ENCODE measurements at regions not wholly inside any gene's neighbourhood (a gene's known extent, or its start where the extent isn't known, plus 50 kb on each side); places are given as distances from the start of the nearest gene placed in this dataset.

- no peaks in the 10 kb centered on the region for H3K36me3 ChIP-seq
- TF ChIP-seq, protein P1, sequence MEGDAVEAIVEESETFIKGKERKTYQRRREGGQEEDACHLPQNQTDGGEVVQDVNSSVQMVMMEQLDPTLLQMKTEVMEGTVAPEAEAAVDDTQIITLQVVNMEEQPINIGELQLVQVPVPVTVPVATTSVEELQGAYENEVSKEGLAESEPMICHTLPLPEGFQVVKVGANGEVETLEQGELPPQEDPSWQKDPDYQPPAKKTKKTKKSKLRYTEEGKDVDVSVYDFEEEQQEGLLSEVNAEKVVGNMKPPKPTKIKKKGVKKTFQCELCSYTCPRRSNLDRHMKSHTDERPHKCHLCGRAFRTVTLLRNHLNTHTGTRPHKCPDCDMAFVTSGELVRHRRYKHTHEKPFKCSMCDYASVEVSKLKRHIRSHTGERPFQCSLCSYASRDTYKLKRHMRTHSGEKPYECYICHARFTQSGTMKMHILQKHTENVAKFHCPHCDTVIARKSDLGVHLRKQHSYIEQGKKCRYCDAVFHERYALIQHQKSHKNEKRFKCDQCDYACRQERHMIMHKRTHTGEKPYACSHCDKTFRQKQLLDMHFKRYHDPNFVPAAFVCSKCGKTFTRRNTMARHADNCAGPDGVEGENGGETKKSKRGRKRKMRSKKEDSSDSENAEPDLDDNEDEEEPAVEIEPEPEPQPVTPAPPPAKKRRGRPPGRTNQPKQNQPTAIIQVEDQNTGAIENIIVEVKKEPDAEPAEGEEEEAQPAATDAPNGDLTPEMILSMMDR (IDR thresholded peaks at IDR 0.05), result peak; percentile 64 to 96 (median 82)
- intact Hi-C loops (cut with DNase I), result loop anchor here (1.0 to 10.0 kb wide), 3 partner anchors 55 to 873 kb away; no protein-coding TSS in a partner anchor
- no peak overlapping the region for H3K27ac ChIP-seq
- H3K27me3 ChIP-seq, result no peaks in the 10 kb centered on the region
- H3K9me3 ChIP-seq, result no peaks in the 10 kb centered on the region
- peak in 1 of 2 donors; percentile 87 for DNase-seq (ENCODE audit: low spot score in 2 of 2)
- peaks cover 0 to 2% of the 10 kb centered on the region in 2 donors for H3K4me1 ChIP-seq
- no peak overlapping the region for H3K4me3 ChIP-seq
These were observed 677.4 kb downstream of the SQOR start for GRCh38 chr15:46312133-46312740.

DNA sequence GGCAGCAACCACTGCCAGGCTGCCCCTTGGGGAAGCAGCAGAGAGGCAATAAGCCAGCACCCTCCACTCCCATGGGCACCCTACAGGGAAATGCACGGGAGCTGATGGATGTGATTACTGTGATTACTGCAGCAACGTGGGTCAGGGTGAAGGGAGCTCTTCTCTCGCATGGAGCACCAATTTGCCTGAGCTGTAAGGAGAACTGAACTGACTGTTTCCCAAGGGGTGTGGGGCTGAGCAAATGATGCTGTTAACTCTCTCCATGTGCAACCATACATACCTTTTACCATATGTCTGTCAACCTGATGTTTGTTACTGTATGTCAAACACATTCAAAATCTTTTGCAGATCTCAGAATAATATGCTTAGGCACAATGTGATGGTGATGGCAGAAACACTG lies 680.6 kb downstream of the SQOR start:
- TF ChIP-seq, protein P1 (IDR thresholded peaks at IDR 0.05), result no peak
- Histone ChIP-seq H3K9me3 (no peaks in the 10 kb centered on the region), H3K27me3 (no peaks in the 10 kb centered on the region), H3K4me3 (no peak overlapping the region), H3K4me1 (no peaks in the 10 kb centered on the region), H3K27ac (no peak overlapping the region), H3K36me3 (no peaks in the 10 kb centered on the region)
- intact Hi-C loops (cut with DNase I), result loop anchor here (10.0 kb wide), 1 partner anchor 869 kb away; no protein-coding TSS in a partner anchor
- DNase-seq (ENCODE audit: low spot score in 2 of 2), result no peak

DNA sequence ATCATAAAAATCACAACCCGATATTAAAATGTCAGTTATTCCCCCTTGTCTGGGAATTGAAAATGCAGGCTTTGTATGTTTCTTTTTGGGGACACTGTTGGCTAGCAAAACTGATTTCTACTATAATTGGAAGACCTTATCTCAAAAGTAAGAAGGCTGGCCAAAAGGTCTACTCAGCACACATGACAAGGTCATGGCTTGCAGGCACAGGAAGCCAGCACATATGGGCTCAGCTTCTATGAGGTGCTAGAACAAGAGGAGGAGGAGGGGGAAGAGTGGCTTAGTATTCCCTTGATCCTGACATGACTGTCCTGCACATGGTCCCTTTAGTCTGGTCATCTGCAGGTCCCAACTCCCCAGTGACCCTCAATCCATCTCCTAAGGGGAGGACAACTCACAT lies 681.2 kb downstream of the SQOR start:
- no peaks in the 10 kb centered on the region for H3K4me1 ChIP-seq
- H3K4me3 ChIP-seq, result no peak overlapping the region
- no peak for DNase-seq (ENCODE audit: low spot score in 2 of 2)
- no peak overlapping the region for H3K27ac ChIP-seq
- TF ChIP-seq, protein P1 (IDR thresholded peaks at IDR 0.05), result no peak
- H3K36me3 ChIP-seq, result no peaks in the 10 kb centered on the region
- no peaks in the 10 kb centered on the region for H3K27me3 ChIP-seq
- intact Hi-C loops (cut with DNase I), result loop anchor here (10.0 kb wide), 1 partner anchor 869 kb away; no protein-coding TSS in a partner anchor
- H3K9me3 ChIP-seq, result no peaks in the 10 kb centered on the region

DNA sequence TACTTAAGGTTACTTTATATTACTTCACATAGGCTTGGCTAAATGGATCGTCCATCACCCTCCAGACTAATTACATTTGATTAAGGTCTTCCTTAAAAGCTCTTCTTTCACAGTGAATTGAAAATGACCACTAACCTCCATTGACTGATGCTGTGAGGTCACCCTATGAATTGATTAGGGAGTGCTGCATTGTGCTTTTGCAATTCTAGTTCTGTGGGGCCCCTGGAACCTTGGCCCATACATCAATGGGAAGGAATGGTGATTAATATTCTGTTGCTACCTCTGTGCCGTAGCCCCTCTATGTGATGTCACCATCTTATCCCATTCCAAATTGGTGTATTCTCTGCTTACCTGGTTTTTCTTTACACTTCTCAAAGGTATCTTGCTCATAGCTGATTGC lies 682.2 kb downstream of the SQOR start:
- intact Hi-C loops (cut with DNase I), result loop anchor here (10.0 kb wide), 1 partner anchor 868 kb away; no protein-coding TSS in a partner anchor
- Histone ChIP-seq H3K4me1 (no peaks in the 10 kb centered on the region), H3K27ac (no peak overlapping the region)

GRCh38 chr15:46322753-46323152 lies 687.9 kb downstream of the SQOR start:
- no peak overlapping the region for H3K27ac ChIP-seq
- intact Hi-C loops (cut with DNase I), result no loop called here
- no peaks in the 10 kb centered on the region for H3K9me3 ChIP-seq
- H3K27me3 ChIP-seq, result no peaks in the 10 kb centered on the region
- H3K4me3 ChIP-seq, result no peak overlapping the region
- no peak for DNase-seq (ENCODE audit: low spot score in 2 of 2)
- H3K4me1 ChIP-seq, result no peaks in the 10 kb centered on the region
- H3K36me3 ChIP-seq, result no peaks in the 10 kb centered on the region
- TF ChIP-seq, protein P1 (IDR thresholded peaks at IDR 0.05), result no peak

More for the DNA sequence above, 682.2 kb downstream of the SQOR start:
- H3K36me3 ChIP-seq, result no peaks in the 10 kb centered on the region
- TF ChIP-seq, protein P1 (IDR thresholded peaks at IDR 0.05), result no peak
- H3K27me3 ChIP-seq, result no peaks in the 10 kb centered on the region
- H3K4me3 ChIP-seq, result no peak overlapping the region
- H3K9me3 ChIP-seq, result no peaks in the 10 kb centered on the region
- DNase-seq (ENCODE audit: low spot score in 2 of 2), result no peak
